ENCODE measurements at regions not wholly inside any gene's neighbourhood (a gene's known extent, or its start where the extent isn't known, plus 50 kb on each side); places are given as distances from the start of the nearest gene placed in this dataset.
"Not testable (repeated sequence)": the region's sequence is repeated elsewhere in the genome, so short reads cannot be mapped to it uniquely, and the experiment has no call there.

DNA sequence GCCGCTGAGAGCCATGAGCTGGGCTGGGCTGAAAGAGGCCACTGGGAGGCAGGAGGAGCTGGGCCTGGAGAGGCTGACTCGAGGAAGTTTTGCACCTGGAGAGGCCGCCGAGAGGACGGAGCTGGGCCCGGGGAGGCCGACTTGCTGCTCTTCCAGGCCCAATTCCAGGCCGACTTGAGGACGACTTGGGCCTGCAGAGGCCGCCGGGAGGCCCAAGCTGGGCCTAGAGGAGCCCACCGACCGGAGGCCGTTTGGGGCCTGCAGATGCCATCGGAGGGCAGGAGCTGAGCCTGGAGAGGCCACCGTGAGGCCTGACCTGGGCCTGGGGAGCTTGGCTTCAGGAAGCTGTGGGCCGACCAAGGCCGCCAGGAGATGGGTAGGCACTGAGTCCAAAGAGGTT, 84.1 kb upstream of the FABP2 start:
- not testable (repeated sequence) for TF ChIP-seq POLR2A, POLR2AphosphoS5, TAF1 (IDR thresholded peaks at IDR 0.05; ENCODE audit: low read depth, low read length)

Data from GM12891 (cell line).